ENCODE measurements at regions not wholly inside any gene's neighbourhood (a gene's known extent, or its start where the extent isn't known, plus 50 kb on each side); places are given as distances from the start of the nearest gene placed in this dataset.
"Not testable (repeated sequence)": the region's sequence is repeated elsewhere in the genome, so short reads cannot be mapped to it uniquely, and the experiment has no call there.

- DNase-seq = no peak
These were observed 88.2 kb upstream of the THUMPD2 start for GRCh38 chr2:39867268-39867667.

GRCh38 chr2:39865751-39866150 lies 86.7 kb upstream of the THUMPD2 start:
- DNase-seq = no peak

- not testable (repeated sequence) for DNase-seq
These were observed 84.6 kb upstream of the THUMPD2 start for GRCh38 chr2:39863672-39864071.

- no peak for DNase-seq
These were observed 81.5 kb upstream of the THUMPD2 start for GRCh38 chr2:39860538-39860937.

- no peak for DNase-seq
These were observed 79.6 kb upstream of the THUMPD2 start for GRCh38 chr2:39858677-39859076.

- DNase-seq = no peak
These were observed 76.8 kb upstream of the THUMPD2 start for GRCh38 chr2:39855856-39856255.

GRCh38 chr2:39854771-39855170 lies 75.7 kb upstream of the THUMPD2 start:
- DNase-seq = no peak

- no peak for DNase-seq
These were observed 73.8 kb upstream of the THUMPD2 start for GRCh38 chr2:39852831-39853230.

GRCh38 chr2:39851651-39852110 lies 72.6 kb upstream of the THUMPD2 start:
- no peak for DNase-seq

GRCh38 chr2:39851251-39851650 lies 72.2 kb upstream of the THUMPD2 start:
- no peak for DNase-seq

GRCh38 chr2:39849982-39850526 lies 71.0 kb upstream of the THUMPD2 start:
- no peak for DNase-seq

- no peak for DNase-seq
These were observed 70.0 kb upstream of the THUMPD2 start for GRCh38 chr2:39849064-39849463.

- DNase-seq = no peak
These were observed 66.5 kb upstream of the THUMPD2 start for GRCh38 chr2:39845460-39846146.

GRCh38 chr2:39839261-39839848 lies 60.3 kb upstream of the THUMPD2 start:
- no peak for DNase-seq

GRCh38 chr2:39838589-39838988 lies 59.5 kb upstream of the THUMPD2 start:
- DNase-seq = no peak

GRCh38 chr2:39837856-39838453 lies 58.9 kb upstream of the THUMPD2 start:
- no peak for DNase-seq

- DNase-seq = no peak
These were observed 57.6 kb upstream of the THUMPD2 start for GRCh38 chr2:39836638-39837037.

- no peak for DNase-seq
These were observed 55.4 kb upstream of the THUMPD2 start for GRCh38 chr2:39834426-39834825.

GRCh38 chr2:39830610-39831009 lies 51.6 kb upstream of the THUMPD2 start:
- DNase-seq = not testable (repeated sequence)

Data from NCI-H774 (cell line).